ENCODE measurements at regions not wholly inside any gene's neighbourhood (a gene's known extent, or its start where the extent isn't known, plus 50 kb on each side); places are given as distances from the start of the nearest gene placed in this dataset.

- no peak for DNase-seq (ENCODE audit: extremely low read depth, low read depth)
- no peak for TF ChIP-seq CTCF (IDR thresholded peaks at IDR 0.05; ENCODE audit: low read depth, low read length)
Observed at GRCh38 chr10:44761076-44761475, 150.1 kb upstream of the TMEM72 start.

GRCh38 chr10:44763331-44763730, 147.8 kb upstream of the TMEM72 start:
- DNase-seq (ENCODE audit: extremely low read depth, low read depth), result no peak
- no peak for TF ChIP-seq CTCF (IDR thresholded peaks at IDR 0.05; ENCODE audit: low read depth, low read length)

GRCh38 chr10:44765299-44765698, 145.8 kb upstream of the TMEM72 start:
- no peak for DNase-seq (ENCODE audit: extremely low read depth, low read depth)
- TF ChIP-seq CTCF (IDR thresholded peaks at IDR 0.05; ENCODE audit: low read depth, low read length), result no peak

- no peak for DNase-seq (ENCODE audit: extremely low read depth, low read depth)
- TF ChIP-seq CTCF (IDR thresholded peaks at IDR 0.05; ENCODE audit: low read depth, low read length), result no peak
Observed at GRCh38 chr10:44766631-44767030, 144.5 kb upstream of the TMEM72 start.

- TF ChIP-seq CTCF (IDR thresholded peaks at IDR 0.05; ENCODE audit: low read depth, low read length), result no peak
- no peak for DNase-seq (ENCODE audit: extremely low read depth, low read depth)
Observed at GRCh38 chr10:44769450-44769849, 141.7 kb upstream of the TMEM72 start.

GRCh38 chr10:44771233-44771995, 139.7 kb upstream of the TMEM72 start:
- TF ChIP-seq CTCF (IDR thresholded peaks at IDR 0.05; ENCODE audit: low read depth, low read length), result no peak
- DNase-seq (ENCODE audit: extremely low read depth, low read depth), result no peak

- TF ChIP-seq CTCF (IDR thresholded peaks at IDR 0.05; ENCODE audit: low read depth, low read length), result no peak
Observed at GRCh38 chr10:44773565-44773964, 137.6 kb upstream of the TMEM72 start.

More at GRCh38 chr10:44773565-44773964, 137.6 kb upstream of the TMEM72 start:
- no peak for DNase-seq (ENCODE audit: extremely low read depth, low read depth)
